ENCODE measurements at regions not wholly inside any gene's neighbourhood (a gene's known extent, or its start where the extent isn't known, plus 50 kb on each side); places are given as distances from the start of the nearest gene placed in this dataset.

DNA sequence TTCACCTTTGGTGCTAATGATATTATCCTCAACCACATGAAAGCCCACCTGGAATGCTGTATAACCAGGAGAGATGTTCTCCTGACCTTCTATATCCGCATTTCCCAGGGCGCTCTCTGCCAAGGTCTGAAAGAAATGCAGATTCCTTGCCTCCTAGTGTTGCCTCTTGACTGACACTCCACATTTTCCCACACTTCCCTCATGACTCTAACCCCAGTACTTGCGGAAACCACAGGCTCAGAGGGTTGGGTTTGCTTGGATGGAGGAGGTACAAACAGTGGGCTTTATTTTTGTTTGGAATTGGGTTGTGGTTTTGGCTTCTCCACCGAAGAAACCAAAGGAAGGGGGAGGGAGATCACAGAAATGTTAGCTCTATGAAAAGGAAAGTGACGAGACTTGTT is 222.9 kb upstream of the CELF2 start:
- no peak overlapping the region for H3K27ac Mint-ChIP-seq (ENCODE audit: unreplicated experiment)

DNA sequence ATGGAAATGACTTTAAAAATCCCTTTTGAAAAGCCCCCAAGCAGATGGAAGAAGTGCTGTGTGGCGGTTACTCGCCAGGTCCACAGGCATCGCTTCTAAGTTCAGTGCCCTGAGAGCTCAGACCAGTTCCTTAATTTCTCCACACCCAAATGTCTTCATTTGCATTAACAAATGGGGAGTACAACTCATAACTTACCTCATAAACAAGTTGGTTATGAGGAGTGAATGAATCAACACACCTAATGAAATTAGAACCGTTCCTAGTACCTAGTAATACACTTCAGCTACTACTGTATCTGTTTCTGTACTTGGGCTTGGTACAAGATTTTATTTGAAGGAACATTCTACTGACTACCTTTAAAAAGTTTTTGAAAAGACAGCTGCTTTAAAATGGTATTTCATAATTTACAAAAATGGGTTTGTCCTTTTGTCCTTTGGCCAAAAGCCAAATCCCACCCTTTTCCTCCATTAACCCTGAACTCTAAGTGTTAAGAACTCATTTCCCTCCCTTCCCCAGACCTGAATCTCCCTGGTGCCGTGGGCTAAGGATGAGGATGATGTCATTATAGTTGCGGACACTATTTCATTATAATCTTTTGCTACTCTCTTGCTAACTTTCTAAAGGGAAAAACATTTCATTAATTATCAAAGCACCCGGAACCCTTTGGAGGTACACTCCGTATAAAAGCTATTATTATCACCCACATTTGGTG is 221.5 kb upstream of the CELF2 start:
- TF ChIP-seq, protein P1, sequence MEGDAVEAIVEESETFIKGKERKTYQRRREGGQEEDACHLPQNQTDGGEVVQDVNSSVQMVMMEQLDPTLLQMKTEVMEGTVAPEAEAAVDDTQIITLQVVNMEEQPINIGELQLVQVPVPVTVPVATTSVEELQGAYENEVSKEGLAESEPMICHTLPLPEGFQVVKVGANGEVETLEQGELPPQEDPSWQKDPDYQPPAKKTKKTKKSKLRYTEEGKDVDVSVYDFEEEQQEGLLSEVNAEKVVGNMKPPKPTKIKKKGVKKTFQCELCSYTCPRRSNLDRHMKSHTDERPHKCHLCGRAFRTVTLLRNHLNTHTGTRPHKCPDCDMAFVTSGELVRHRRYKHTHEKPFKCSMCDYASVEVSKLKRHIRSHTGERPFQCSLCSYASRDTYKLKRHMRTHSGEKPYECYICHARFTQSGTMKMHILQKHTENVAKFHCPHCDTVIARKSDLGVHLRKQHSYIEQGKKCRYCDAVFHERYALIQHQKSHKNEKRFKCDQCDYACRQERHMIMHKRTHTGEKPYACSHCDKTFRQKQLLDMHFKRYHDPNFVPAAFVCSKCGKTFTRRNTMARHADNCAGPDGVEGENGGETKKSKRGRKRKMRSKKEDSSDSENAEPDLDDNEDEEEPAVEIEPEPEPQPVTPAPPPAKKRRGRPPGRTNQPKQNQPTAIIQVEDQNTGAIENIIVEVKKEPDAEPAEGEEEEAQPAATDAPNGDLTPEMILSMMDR (IDR thresholded peaks at IDR 0.05; ENCODE audit: unreplicated experiment) = no peak
- H3K4me1 Mint-ChIP-seq (ENCODE audit: unreplicated experiment) = peaks cover 28% of the 10 kb centered on the region
- peaks cover 4% of the 10 kb centered on the region for H3K27me3 Mint-ChIP-seq (ENCODE audit: unreplicated experiment)
- no peaks in the 10 kb centered on the region for H3K36me3 Mint-ChIP-seq (ENCODE audit: low read depth, unreplicated experiment)
- no peak overlapping the region for H3K27ac Mint-ChIP-seq (ENCODE audit: unreplicated experiment)
- no peak for DNase-seq (ENCODE audit: low spot score)
- no peaks in the 10 kb centered on the region for H3K9me3 Mint-ChIP-seq (ENCODE audit: unreplicated experiment)
- H3K4me3 Mint-ChIP-seq (ENCODE audit: unreplicated experiment) = no peak overlapping the region

More for the DNA sequence above, 222.9 kb upstream of the CELF2 start:
- H3K9me3 Mint-ChIP-seq (ENCODE audit: unreplicated experiment) = no peaks in the 10 kb centered on the region
- no peak for DNase-seq (ENCODE audit: low spot score)
- H3K4me1 Mint-ChIP-seq (ENCODE audit: unreplicated experiment) = peaks cover 28% of the 10 kb centered on the region
- H3K4me3 Mint-ChIP-seq (ENCODE audit: unreplicated experiment) = no peak overlapping the region
- peaks cover 4% of the 10 kb centered on the region for H3K27me3 Mint-ChIP-seq (ENCODE audit: unreplicated experiment)
- TF ChIP-seq, protein P1 (IDR thresholded peaks at IDR 0.05; ENCODE audit: unreplicated experiment) = no peak
- no peaks in the 10 kb centered on the region for H3K36me3 Mint-ChIP-seq (ENCODE audit: low read depth, unreplicated experiment)

DNA sequence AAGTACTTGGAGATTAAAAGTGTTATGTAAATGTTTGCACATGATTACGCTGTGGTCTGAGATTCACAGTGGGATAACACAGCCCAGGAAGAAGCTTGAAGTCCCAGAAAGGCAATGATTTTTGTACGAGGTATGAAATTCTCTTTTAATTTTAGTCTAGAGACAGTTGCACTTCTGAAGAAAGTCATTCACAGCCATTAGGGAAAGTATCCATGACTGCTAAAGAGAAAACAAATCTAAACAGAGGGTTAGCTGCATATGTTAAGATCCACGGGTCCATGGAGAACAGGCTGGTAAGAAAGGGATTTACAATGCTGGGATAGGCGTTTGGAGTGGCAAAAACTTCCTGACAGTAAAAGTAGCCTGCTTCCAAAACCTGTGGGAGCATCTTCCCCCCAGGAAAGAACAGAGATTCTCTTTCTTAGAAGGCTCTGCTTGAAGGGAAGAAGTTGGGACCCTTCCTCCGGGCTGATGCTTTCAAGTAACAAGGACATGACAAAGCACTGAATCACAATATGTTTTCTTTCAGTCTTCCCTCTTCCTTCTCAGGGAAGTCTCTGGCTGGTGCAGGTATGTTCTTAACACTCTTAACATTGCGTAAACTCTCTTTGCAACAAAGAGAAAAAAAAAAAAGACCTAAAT is 220.8 kb upstream of the CELF2 start:
- DNase-seq (ENCODE audit: low spot score) = no peak
- no peaks in the 10 kb centered on the region for H3K9me3 Mint-ChIP-seq (ENCODE audit: unreplicated experiment)
- H3K36me3 Mint-ChIP-seq (ENCODE audit: low read depth, unreplicated experiment) = no peaks in the 10 kb centered on the region
- H3K4me1 Mint-ChIP-seq (ENCODE audit: unreplicated experiment) = peaks cover 28% of the 10 kb centered on the region
- H3K27me3 Mint-ChIP-seq (ENCODE audit: unreplicated experiment) = peaks cover 4% of the 10 kb centered on the region
- TF ChIP-seq, protein P1 (IDR thresholded peaks at IDR 0.05; ENCODE audit: unreplicated experiment) = no peak
- H3K27ac Mint-ChIP-seq (ENCODE audit: unreplicated experiment) = no peak overlapping the region
- H3K4me3 Mint-ChIP-seq (ENCODE audit: unreplicated experiment) = no peak overlapping the region

DNA sequence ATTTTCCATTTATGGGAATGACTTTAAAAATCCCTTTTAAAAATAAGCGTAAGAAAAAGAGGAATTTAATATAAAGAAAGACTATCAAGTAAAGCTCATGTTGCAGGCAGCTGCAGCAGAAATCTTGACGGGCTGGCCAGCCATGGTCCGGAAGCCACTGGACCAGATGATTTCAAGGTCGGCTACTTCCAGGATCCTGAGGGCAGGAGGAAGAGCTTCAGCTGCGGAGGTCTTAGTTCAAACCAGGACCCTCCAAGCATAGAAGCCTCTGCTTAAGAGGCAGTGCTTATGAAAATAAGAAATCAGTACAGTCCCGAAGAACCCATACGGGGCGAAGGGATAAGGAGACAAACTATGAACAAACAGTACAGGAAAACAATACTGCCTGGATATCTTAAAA is 220.2 kb upstream of the CELF2 start:
- no peaks in the 10 kb centered on the region for H3K9me3 Mint-ChIP-seq (ENCODE audit: unreplicated experiment)
- no peak for DNase-seq (ENCODE audit: low spot score)
- no peak overlapping the region for H3K27ac Mint-ChIP-seq (ENCODE audit: unreplicated experiment)
- no peaks in the 10 kb centered on the region for H3K36me3 Mint-ChIP-seq (ENCODE audit: low read depth, unreplicated experiment)
- TF ChIP-seq, protein P1 (IDR thresholded peaks at IDR 0.05; ENCODE audit: unreplicated experiment) = no peak
- no peak overlapping the region for H3K4me3 Mint-ChIP-seq (ENCODE audit: unreplicated experiment)
- peaks cover 4% of the 10 kb centered on the region for H3K27me3 Mint-ChIP-seq (ENCODE audit: unreplicated experiment)
- H3K4me1 Mint-ChIP-seq (ENCODE audit: unreplicated experiment) = peaks cover 24% of the 10 kb centered on the region
